ENCODE measurements at regions not wholly inside any gene's neighbourhood (a gene's known extent, or its start where the extent isn't known, plus 50 kb on each side); places are given as distances from the start of the nearest gene placed in this dataset.
"Not testable (repeated sequence)": the region's sequence is repeated elsewhere in the genome, so short reads cannot be mapped to it uniquely, and the experiment has no call there.

DNA sequence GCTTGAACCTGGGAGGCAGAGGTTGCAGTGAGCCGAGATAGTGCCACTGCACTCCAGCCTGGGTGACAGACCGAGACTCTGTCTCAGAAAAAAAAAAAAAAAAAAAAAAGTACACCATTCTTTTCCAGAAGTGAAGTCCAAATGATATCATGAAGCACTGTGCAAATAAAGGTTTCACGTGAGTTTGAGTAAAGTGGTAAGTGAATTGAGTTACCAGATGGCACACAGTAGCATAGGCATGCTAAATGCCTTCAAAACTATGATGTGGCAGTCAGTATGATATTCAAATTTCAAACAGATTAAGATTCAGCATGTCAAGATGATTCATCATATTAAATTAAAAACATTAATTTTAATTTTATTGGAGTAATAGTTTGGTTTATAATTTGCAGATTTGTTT is 195.2 kb downstream of the TAF11L14 start:
- DNase-seq = no peak

DNA sequence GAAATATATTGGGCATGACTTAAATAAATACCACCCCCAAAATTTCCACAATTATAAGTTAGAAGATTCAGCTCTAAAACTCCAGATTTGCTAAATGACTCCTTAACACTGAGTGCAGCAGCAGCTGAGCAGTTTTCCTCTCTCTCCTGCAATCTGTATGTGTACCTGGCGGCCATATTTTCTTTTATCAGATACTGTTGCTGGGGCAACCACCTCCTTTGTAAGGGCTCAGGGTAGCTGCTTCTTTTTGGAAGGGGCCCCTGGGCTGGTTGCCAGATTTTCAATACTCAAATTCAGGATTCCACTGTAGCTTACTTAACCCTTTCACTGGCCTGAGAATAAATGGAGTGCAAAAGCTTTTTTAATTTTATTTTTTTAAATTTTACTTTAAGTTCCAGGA is 197.0 kb downstream of the TAF11L14 start:
- no peak for DNase-seq

DNA sequence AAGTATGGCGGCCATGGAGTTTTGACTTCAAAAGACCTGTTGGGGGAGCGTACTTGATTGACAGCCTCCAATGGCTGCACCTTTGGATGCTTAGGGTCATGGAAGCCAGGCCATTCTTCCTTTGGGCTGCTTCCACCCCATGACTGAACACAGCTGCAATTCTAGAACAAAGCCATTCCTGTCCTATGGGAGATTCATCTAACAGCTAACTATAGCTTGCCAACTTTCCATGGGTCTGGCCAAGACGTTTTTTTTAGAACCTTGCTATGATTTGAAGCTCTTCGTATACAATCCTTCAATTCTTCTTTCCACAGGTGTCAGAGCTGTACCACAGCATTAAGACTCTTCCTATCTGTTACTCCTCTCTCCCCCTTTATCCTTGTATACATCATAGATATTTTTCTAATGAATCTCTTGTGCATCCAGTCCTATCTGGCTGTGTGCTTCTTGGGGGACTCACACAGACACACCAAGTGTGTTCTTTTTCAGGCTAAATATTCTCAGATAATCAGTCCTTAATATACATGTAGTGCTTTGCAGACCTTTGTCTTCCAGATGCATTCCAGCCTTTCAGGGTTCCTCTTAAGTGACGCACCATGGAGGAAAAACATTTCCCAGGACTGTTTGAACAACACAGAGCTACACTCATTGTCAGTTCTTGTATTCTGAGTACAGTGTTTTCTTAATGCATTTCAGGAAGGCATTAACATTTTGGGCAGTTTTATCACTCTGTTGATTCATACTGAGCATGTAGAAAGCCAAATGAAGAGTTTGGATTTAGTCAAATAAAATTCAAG is 198.9 kb downstream of the TAF11L14 start:
- DNase-seq = no peak

DNA sequence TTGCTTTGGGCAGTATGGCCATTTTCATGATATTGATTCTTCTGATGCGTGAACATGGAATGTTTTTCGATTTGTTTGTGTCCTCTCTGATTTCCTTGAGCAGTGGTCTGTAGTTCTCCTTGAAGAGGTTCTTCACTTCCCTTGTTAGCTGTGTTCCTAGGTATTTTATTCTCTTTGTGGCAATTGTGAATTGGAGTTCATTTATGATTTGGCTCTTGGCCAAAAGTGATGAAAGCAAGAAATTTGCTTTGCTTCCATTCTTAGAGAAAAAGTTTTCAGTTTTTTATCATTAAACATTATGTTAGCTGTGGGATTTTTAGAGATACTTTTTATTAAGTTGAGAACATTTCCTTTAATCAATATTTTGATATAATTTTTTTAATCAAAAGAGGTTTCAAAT is 203.5 kb downstream of the TAF11L14 start:
- DNase-seq = no peak

DNA sequence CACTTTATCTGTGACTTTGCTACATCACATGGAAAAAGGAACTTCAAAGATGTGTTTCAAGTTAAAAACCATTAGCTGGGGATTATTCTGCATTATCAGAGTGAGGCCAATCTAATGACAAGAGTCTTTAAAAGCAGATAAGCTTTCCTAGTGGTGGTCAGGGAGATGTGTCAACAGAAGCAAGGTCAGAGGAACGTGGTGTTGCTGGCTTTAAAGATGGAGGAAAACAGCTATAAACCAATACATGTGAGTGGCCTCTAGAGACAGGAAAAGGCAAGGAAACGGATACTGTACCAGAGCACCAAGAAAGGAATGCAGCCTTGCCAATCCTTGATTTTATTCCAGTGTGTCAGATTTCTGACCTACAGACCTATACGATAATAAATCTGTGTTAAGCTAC is 204.2 kb downstream of the TAF11L14 start:
- no peak for DNase-seq

DNA sequence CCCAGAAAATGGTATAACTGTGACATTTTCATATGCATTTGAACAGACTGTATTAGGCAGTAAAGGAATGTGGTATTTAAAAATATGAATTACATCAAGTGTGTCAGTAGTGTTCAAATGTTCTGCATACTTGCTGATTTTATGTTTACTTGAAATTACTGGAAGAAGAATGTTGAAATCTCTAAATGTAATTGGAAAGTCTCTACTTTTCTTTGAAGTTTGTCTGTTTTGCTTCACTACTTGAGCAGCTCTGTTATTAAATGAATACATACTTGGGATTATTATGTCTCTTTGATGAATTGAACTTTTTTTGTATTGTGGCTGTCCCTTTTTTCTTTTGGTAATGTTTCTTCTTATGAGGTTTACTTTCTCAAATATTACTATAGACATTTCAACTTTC is 205.6 kb downstream of the TAF11L14 start:
- no peak for DNase-seq

DNA sequence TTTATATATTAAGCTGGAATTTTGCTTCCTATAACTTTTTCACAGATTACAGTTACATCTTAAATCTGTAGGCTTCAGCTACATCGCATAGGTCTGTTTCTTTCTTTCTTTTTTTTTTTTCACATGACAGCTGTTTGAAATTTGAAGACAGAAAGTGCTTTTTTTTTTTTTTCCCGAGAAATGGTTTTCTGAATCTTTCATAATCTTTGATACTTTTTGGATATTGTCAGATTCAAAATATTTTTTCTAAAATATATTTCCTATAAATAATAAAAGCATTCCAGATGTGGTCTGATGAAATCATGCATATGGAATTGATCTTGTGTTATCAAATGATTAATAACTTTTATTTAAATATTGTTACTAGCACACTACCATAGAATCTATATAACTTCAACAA is 212.2 kb downstream of the TAF11L14 start:
- DNase-seq = no peak

DNA sequence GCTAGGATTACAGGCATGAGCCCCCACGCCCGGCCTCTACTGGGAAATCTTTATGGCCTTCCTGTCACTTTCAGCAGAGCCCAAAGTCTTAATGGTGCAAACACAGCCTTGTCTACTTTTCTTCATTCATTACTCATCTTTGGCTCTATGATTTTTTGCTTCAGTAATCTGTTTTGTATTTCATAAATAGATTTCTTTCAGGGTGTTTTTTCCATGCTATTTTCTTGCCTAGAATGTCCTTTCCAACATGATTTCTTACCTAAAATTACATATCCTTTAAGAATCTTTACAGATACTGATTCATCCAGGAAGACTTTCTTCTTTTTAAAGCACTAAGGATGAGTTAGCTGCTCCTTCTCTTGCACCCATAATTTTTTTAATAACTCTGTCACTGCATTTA is 213.0 kb downstream of the TAF11L14 start:
- DNase-seq = no peak

DNA sequence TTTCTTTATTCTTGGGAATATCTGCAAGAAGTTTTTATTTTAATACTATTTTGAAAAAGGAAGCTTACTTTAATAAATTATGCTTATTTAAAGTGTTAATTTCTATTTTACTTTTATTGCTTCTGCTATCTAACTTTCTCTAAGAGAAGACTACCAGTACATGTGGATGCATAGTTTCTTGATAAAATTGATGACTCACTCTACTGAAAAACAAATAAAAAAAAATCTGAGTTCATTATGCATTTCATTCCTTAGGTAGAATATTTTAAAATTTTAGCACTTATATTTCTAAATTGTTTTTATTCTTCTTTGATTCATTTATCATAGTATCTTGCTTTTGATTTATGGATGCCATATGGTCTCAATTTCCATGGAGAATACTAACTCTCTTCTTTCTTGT is 217.9 kb downstream of the TAF11L14 start:
- no peak for DNase-seq

DNA sequence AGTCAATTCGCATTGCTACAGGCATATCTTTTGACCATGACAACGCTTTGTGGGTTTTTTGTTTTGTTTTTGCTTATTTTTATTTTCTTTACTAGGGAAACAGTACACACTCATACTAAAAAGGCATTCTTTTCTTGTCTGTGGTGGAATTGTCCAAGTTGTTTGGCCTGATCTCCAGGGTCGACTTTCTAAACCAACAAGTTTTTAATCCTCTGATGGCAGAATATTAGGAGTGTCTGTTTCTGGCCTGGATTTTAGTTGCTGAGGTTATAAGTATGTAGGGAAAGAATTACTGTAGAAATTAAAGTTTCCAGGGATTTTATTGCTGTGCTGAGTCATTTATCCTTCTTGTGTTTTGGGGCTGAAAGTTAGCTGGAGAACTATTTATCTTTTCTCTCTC is 218.5 kb downstream of the TAF11L14 start:
- DNase-seq = no peak

DNA sequence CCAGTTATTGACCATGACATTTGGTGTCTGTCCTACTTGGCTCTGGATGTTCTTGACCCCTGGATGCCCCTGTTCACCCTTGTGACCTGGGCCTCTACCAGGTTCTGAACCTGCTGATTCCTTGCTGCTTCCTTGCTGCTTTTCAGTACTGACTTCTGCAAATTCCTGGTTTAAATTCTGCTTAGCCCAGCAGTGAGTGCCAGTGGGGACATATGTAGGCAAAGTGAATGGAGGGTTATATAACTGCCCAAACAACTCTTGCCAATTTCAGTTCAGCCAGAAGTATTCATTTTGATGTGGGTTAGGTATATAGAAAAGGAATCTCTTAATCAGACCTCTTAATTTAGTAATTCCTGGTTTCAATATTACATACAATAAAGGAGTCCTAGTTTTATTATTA is 220.6 kb downstream of the TAF11L14 start:
- DNase-seq = no peak

DNA sequence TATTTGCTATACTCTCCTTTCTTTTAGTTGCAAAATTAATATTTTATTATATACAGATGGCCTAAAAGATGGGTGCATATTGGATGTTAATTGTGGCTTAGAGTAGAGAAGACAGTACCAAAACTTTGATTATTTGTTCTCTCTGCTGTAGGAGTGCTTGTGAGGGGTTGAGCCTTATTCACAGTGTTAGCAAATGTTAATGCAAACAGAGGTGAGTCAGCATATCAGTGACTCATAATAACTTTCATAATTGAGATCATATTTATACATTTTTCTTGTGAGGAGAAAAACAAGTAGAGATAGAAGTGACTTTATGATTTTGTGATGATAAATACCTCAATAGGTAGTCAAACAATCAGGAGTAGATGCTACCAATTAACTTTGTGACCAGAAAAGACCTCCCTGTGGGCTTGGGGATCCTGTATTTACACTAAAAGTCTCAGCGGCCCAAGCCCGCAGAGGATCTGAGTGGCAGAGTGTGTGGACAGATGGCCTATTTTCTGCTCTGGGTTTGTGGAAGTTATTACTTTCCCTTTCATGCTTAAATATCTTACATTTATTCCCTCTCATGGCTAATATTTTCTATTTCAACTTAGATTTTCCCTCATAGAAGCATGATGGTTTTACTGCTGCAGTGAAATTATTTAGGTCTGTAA is 226.5 kb downstream of the TAF11L14 start:
- DNase-seq = no peak

DNA sequence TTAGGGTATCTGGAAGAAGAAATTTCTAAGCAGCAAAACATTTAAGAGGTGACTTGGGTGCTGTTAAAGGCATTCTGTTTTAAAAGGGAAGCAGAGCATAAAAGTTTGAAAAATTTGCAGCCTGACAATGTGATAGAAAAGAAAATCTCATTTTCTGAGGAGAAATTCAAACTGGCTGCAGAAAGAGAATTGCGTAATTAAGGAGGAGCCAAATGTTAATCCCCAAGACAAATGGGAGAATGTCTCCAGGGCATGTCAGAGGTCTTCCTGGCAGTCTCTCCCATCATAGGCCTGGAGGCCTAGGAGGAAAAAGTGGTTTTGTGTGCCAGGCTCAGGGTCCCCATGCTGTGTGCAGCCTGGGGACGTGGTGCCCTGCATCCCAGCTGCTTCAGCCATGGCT is 230.6 kb downstream of the TAF11L14 start:
- not testable (repeated sequence) for DNase-seq

DNA sequence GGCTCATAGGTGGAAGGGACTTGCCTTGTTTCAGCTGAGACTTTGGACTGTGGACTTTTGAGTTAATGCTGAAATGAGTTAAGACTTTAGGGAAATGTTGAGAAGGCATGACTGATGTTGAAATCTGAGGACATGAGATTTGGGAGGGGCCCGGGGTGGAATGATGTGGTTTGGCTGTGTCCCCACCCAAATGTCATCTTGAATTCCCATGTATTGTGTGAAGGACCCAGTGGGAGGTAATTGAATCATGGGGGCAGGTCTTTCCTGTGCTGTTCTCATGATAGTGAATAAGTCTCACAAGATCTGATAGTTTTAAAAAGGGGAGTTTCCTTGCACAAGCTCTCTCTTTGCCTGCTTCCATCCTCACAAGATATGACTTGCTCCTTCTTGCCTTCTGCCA is 231.7 kb downstream of the TAF11L14 start:
- not testable (repeated sequence) for DNase-seq

DNA sequence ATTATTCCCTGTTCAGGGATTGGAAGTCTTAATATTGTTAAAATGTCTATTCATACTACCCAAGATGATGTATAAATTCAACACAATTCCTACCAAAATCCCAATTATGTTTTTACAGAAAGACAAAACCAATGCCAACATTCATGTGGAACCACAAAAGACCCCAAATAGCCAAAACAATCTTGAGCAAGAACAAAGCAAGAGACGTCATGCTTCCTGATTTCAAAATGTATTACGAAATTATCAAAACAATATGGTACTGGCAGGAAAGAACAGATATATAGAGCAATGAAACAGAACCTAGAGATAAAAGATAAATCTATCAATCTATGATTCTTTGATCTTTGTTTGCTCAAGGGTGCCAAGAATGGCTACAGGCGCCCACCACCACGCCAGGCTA is 237.9 kb downstream of the TAF11L14 start:
- DNase-seq = no peak

DNA sequence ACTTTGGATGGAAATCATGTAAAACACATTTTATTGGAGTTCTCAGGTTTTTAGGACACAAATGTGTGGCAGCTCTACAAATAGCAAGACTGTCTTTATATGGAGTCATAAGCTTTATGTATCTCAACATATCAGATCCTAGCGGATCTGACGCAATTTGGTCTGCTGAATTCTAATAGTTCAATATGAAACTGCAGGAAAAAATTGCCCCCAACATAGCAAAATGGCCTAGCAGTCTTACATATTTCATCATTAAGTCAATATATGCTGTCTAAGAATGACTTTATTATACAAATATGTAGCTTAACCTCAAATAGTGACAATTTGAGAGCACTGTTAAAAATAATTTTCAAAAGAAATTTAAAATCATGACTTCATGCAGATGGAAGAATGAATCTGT is 244.3 kb downstream of the TAF11L14 start:
- DNase-seq = no peak

DNA sequence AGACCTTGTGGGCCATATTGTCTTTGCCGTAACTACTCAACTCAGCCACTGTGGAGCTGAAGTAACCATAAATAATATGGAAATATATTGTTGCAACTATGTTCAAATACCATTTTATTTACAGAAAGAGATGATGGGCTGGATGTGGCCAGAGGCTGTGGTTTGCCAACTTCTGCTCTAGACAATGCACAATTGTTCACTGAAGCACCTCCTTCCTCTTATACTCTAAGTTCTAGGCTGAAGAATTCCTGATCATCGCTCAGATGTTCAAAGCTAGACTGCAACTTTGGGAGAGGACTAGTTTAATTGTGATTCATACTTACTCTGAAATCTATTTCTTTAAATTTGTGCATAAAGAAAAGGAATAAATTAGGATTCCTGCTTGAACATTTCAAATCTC is 245.0 kb downstream of the TAF11L14 start:
- DNase-seq = no peak

DNA sequence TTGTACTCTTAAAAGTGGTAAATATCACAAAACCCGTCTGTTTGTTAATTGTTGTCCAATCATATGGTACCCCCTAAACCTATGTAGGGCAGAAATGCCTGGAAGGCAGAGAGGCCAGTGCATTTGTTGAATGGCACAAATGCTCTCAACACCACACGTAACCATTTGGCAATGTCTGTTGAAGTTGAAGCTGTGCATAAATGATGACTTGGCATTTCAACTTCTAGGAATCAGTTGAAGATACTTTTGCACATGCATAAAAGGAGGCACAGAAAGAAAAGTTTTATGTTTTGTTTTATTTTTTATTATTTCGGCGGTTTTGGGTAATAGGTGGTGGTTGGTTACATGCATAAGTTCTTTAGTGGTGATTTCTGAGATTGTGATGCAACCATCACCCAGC is 246.6 kb downstream of the TAF11L14 start:
- no peak for DNase-seq

DNA sequence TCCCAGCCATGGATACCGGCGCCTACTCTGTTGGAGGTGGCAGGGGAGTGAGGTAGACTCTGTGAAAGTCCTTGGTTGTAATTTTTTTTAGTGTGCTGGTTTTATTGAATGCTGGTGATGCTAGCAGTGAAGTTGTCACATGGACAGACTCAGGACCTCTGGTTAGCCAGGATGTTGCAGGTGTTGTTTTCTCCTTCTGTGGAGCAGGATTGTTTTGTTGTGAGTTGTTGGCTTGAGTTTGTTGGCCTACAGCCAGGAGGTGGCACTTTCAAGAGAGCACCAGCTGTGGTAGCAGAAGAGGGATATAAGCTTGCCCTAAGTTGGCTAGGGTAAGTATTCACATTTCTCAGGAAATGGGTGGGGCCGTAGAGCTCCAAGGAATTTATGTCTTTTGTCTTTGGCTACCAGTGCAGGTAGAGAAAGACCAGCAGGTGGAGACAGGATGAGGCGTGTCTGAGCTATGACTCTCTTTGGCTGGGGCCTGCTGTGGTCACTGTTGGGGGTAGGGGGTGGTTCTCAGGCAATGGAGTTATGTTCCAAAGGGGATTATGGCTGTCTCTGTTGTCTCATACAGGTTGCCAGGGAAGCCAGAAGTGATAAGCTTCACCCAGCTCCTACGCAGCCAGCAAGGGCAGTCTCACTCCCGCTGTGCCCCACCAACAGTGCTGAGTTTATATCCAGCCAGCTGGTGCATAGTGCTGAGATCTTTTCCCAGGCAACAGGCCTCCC is 248.7 kb downstream of the TAF11L14 start:
- no peak for DNase-seq

DNA sequence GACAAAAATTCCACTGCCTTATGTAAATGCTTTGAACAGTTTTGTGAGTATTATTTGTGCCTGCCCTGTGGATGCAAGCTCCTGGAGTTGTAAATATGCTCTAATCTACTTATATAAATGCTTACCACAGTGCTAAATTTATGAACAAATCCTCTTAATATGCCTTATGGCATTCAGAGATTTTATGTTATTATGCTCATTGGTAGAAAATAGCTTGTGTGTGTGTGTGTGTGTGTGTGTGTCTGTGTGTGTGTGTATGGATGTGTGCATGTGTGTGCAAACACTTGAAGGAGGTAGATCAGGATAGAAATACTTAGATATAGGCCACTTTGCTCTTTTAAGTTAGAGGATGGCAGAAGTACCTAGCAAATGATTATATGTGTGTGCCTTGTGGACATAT is 253.9 kb downstream of the TAF11L14 start:
- DNase-seq = no peak

DNA sequence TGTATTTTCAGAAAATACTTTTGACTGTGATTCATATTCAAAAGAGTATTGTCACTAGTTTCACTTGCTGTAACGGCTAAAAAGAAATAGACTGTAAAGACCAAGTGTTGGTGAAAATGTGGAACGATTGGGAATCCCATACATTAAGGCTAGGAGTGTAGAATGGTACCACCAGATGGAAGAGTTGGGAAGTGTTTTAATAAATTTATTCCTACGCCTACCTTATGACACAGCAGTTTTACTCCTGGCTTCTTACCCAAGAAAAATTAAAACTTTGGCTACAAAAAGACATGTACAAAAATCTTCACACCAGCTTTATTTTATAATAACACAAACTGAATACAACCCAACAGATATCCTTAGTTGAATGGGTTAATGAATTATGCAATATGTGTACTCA is 256.2 kb downstream of the TAF11L14 start:
- no peak for DNase-seq

DNA sequence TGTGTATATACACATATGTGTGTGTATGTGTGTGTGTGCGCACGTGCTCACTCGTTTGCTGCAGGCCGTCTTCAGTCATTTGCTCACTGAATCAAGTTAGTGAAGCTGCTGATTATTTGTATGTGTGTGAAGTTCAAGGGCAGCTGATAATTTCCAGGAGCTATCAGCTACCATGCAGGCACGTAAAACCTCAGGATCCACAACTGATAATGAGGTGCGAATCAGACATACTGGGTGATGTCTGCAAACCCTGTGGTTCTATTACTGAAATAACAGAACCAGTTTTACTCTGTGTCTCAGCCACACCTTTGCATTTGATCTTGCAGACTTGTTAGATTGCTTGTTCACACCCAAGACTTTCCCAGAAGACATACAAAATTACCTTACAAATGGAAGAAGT is 257.6 kb downstream of the TAF11L14 start:
- no peak for DNase-seq

DNA sequence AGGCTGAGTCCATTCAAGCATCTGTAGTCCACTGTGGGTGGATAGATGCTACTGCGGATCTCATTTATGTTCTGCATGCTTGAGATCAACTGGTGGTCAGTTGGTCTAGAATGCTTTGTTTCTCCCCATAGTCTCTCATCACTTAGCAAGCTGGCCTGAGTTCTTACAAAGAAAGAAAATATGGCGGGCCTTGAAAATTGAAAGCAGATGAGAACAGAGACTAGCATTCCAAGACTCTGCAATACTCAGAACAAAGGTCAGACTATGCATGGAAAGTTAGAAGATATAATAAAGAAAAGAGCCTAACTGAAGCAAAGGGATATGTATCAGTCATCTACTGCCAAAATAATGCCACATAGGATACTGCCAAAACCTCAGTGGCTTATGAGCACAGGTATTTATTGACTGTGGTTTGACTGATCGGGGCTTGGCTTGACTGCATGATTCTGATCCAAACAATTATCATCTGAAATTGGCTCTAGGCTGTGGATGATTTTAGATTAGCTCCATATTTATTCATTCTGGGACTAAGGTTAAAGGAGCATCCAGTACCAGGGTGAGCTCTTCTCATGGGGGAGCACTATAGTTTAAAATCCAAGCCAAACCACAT is 258.9 kb downstream of the TAF11L14 start:
- no peak for DNase-seq

Data from activated effector memory CD4-positive, alpha-beta T cell treated with anti-CD3 and anti-CD28 coated beads, Interleukin-2, amount 50 U/mL, for 16 hours (primary cell).